HG03521 (cell line): ENCODE measurements at regions not wholly inside any gene's neighbourhood (a gene's known extent, or its start where the extent isn't known, plus 50 kb on each side); places are given as distances from the start of the nearest gene placed in this dataset.
"Not testable (repeated sequence)": the region's sequence is repeated elsewhere in the genome, so short reads cannot be mapped to it uniquely, and the experiment has no call there.

Experiments
- ATAC-seq: cut with Tn5 transposase; IDR thresholded peaks from one replicate; pipeline ENCODE4 v1.9.1; 2021; ENCODE audit warnings: mild to moderate bottlenecking, moderate library complexity; ENCODE audit not compliant: unreplicated experiment

DNA sequence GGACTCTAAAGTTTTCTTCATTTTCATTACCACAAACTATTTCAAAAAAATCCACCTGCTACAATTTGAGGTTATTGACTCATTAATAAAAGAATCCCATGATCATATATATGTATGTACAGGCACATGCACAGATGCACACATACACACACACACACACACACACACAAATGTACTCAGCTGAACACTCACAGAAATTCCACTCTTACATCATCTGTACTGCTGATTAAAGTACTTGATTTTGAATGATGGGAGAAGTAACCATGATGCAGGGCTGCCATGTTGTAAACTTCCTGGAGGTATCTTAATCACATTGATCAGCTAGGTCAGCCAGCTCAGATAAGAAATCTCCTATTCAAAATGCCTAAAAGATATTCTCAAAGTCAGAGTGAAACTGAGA is 1313.2 kb upstream of the NRXN1 start:
- no peak for ATAC-seq

DNA sequence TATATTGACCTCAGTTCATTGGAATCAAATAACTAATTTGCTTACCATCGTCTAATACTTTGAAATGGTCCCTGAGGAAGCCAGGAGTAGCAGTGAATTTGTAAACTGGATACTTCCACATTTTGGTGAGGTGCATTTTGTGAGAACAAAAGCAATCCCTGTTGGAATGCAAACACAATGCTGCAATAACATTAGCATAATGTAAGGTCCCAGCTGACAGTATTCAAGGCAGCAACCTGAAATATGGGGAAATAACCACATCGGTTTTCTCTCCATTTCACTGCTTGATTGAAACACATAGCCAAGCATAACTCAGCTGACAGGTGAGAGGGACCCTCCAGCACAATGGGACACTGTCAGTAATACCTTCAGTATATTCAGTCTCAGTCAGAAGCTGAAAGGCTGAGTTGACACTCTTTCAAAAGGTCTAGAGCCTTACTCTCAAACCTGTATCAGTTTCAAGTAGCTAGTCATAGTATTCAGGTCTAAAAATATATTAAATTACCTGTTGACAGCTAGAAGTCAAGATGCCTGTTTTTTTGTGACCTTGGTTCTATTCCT is 1311.9 kb upstream of the NRXN1 start:
- no peak for ATAC-seq

DNA sequence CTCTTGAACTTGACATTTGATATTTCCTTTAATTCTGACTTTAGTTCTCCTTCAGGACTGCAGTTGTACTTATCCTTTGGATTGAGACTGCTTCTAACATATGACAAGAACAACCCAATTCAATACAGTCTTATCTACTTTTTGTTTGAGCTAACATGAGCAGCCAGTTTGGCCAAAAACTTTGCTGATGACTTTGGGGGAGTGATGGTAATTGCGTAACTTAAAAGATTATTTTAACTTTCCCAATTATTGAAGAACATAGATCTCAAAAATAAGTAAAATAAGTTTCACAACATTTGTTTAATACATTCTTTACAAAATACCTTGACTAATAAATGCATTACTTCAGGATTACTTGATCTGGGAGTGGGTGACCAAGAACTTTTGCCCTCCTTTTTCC is 1311.1 kb upstream of the NRXN1 start:
- no peak for ATAC-seq

DNA sequence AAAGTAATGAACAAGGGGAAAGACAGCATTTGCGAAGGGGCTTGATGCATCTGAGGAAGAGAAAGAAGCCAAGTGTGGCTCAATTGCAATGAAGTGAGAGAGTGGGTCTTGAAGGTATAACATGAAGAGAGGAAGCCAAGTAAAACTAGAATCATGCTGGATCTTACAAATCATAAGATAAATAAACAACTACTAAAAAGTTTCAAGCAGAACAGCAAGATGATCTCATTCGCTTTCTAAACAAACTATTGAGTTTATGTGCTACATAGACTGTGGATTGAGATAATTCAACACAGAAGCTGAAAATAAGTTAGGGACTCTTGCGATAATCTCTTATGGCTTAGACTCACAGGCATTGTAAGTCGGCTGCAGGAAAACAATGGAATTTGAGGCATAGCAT is 1310.5 kb upstream of the NRXN1 start:
- ATAC-seq, result no peak

DNA sequence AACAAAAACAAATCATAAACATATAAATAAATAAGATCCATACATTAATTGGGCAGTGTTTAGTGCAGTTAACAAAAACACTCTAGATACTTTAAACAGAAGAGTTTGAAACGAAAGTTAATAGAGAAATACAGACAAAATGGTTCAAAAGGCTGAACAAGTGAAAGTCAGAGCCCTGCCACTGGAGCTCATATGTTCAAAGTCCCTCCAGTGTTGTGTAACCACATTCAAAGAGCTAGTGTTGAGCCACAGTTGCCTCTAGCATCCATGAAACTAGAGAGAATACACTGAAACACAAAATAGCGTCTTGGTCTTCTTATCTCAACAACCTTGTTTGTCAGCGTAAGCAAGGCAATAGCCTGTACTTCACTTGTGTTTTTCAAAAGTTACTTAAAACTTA is 1309.8 kb upstream of the NRXN1 start:
- no peak for ATAC-seq

DNA sequence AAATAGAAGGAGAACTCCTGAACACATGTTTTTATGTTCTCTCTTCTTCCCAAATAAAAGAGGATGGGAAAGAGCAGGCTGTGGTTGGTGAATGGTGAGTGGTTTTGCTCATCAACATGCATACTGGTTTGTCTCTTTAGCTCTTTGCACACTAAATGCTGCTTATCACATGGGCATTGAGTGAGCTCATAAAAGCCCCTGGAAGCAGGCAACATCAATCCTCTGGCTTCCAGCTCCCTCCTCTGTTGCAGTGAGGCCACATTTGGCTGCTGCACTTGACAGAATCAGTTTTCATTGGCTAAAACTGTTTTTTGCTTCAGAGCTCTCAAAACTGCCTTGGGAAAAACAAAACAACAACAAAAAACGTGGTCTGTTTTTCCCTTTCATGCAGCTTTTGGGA is 1308.2 kb upstream of the NRXN1 start:
- no peak for ATAC-seq

DNA sequence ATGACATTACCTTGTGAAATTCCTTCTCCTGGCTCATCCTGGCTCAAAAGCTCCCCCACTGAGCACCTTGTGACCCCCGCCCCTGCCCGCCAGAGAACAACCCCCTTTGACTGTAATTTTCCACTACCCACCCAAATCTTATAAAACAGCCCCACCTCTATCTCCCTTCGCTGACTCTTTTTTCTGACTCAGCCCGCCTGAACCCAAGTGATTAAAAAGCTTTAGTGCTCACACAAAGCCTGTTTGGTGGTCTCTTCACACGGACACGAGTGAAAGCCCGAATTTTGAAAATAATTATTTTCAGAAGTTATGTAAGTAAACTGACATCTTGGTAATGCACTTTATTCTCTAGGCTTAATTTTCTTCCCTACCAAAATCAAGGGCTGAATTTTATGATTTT is 1305.9 kb upstream of the NRXN1 start:
- not testable (repeated sequence) for ATAC-seq

DNA sequence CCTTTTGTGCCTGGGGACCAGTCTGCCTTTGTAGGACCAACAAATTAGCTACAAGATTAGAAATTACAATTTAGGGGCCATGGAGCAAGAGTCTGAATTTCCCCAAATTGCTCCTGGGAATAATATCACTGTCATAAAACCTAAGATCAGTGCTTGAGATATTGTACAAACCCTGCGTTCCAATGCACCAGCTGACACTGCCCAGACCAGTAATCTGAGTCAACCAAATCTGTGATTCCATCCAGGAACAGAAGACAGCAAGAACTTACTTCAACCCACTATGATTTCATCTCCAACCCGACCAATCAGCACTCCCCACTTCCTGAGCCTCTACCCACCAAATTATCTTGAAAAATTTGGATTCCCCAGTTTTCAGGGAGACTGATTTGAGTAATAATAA is 1305.0 kb upstream of the NRXN1 start:
- no peak for ATAC-seq

DNA sequence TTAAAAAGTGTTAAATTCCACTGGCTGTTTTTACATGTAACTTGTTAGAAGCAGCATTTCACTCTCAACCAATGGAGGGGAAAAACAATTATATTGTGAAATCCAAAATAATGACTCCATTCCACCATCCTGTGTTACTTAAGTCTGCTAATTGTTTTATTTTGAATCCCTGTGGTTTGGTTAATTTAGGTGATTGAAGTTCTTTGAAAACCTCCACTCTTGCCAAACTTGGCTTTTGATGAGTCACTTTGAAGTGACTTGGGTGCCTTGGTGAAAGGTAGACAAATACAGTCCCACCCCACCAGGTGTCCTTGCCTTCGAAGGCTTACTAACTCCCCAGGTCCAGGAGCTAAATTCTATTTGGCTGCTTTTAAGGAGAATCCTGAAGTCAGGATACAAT is 1303.8 kb upstream of the NRXN1 start:
- ATAC-seq, result no peak

DNA sequence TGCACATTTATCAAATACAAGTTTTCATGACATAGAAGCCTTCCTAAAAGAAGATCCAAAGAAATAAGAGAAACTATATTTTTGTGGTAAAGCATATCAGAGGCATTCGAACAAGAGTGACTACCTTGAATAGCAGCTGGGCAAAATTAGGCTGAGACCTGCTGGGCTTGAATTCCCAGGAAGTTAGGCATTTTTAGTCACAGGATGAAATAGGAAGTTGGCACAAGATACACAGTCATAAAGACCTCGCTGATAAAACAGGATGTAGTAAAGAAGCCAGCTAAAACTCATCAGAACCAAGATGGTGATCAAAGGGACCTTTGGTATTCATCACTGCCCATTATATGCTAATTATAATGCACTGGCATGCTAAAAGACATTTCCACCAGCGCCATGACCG is 1302.3 kb upstream of the NRXN1 start:
- ATAC-seq, result no peak

DNA sequence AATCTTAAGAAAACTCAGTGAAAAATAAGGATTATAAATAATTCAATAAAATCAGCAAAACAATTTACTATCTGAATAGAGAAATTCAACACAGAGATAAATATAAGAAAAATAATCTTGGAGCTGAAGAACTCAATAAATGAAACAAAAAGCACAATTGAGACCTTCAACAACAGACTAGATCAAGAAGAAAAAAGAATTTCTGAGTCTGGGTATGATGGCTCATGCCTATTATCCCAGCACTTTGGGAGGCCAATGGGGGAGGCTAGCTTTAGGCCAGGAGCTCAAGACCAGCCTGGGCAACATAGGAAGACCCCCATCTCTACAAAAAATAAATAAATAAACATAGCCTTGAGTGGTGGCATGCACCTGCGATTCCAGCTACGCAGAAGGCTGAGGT is 1295.7 kb upstream of the NRXN1 start:
- no peak for ATAC-seq

DNA sequence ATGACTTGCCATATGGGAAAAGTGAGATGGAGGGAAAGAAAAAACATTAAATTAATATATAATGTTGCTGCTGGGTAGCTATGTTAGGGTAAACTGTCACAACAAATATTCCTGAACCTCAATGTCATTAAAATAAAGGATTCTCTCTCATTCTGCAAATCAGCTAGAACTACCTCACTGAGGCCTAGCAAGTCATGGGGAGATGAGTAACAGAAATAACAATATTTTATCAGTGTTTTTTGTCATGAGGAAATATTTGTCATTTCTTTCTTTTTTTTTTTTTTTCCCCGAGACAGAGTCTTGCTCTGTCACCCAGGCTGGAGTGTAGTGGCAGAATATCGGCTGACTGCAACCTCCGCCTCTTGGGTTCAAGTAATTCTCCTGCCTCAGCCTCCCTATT is 1282.3 kb upstream of the NRXN1 start:
- no peak for ATAC-seq

DNA sequence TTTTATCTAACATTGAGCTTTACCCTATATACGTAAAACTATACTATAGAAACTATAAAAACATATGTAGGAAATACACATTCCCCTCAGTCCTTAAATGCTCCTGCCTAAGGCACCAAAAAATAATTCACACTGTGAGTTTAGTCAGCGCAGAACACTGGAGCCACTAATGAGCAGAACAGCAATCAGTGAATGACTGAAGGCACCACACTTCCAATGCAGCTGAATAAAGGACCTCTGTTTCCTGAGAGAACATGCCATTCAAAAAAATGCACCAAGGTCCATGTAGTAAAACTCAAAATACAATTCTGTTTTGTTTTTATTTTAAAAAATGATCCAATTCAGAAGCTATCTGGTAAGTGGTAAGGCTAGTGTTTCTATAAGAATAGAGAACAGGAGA is 1280.6 kb upstream of the NRXN1 start:
- no peak for ATAC-seq

DNA sequence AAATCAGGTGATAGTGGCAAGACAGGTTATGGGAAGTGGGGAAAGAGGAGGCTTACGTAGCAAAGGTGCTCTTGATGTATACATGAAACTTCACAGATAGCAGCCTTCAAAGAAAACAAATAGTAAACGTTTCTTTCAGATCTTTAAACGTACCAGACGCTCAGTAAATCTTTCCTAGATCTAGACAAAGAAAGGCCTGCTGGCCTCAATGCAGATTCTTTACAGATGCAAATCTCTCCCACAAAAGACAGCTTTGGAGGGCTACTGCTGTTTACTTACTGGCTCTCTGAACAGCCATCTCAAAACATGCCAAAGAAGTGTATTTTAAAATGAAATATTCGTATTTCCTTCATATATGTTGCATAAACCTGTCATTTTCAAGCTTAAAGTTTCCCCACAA is 1279.9 kb upstream of the NRXN1 start:
- ATAC-seq, result no peak

DNA sequence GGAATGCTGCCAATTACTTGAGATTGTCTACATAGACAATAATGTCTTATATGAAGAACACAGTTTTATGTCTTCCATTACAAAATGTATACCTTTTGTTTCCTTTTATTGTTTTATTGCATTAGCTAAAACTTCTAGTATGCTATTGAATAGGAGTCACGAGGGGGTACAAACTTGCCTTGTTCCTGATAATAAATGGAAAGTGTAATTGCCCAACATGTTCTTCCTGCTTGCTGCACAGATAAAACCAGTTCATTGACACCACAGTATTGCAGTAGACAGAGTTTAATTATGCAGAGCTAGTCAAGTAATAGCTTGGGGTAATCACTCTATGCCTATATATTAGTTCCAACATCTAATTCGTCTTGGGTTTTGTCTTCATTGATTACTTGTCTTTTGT is 1276.2 kb upstream of the NRXN1 start:
- no peak for ATAC-seq

DNA sequence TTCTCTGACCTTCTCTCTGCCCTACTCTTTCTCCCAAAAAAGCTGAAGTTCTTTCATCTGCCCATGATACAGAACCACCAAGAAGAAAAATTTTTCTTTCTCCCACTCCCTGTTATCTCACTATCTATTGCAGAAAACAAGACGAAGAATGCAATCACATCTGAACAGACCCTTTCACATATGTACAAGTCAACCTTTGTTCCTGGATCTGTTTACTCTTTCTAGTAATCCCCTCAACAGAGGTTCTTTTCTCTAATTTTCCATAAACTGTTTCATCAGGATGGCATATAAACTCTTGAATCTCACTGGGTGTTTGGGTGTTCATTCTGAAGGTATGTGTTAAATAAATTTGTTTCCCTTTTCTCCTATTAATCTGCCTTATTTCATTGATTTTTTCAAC is 1262.7 kb upstream of the NRXN1 start:
- ATAC-seq, result no peak

DNA sequence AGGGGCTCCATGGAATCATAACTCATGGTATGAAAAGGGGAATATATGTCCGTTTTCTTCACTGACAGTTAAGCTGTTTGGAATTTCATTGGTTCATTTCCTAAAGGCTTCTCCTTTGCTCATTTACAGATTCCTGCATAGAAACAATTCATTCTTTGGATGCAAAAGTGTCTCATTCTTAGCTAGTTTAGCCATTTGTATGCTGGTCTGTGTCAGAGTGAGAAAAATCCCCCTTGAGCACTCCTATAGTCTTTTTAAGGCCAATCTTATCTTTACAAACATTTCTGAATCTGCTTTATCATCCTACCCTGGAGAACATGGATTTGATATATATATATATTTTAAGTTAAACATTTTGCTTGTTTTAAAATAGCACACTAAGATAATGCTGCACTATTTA is 1260.9 kb upstream of the NRXN1 start:
- ATAC-seq, result no peak

DNA sequence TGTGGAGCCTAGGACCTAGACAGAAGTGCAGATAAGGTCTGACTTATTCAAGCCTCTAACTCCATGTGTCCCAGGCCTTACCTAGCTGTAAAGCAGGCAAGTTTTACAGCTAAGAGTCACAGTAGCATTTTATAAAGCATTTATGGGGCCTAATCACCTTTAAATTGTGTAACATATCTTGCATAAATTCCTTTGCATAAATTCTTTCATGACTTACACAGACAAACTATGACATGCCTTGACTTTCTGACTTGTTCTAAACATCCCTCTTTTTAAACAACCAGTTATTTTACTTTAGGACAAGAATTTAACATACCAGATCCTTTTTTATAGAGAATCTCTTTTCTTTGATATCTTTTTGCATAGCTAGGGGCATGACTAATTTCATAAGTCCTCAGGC is 1257.8 kb upstream of the NRXN1 start:
- ATAC-seq, result no peak

DNA sequence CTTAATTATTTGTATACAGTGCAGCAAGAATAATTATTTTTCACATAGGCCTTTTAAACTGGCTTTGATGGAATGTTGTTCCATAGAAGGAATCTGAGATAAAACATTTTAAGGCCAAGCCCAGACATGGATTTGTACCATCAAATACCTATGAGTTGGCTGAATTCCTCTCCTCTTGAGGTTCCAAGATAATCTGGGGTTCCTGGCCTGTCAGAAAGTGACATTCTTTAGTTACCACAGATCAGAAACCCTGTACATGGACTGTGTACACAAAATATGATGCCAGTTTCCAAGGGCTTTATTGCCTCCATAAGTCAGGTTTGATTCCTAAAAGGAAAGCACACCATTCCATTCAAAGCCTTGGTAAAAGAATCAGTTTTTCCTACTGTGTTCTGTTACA is 1256.7 kb upstream of the NRXN1 start:
- no peak for ATAC-seq

DNA sequence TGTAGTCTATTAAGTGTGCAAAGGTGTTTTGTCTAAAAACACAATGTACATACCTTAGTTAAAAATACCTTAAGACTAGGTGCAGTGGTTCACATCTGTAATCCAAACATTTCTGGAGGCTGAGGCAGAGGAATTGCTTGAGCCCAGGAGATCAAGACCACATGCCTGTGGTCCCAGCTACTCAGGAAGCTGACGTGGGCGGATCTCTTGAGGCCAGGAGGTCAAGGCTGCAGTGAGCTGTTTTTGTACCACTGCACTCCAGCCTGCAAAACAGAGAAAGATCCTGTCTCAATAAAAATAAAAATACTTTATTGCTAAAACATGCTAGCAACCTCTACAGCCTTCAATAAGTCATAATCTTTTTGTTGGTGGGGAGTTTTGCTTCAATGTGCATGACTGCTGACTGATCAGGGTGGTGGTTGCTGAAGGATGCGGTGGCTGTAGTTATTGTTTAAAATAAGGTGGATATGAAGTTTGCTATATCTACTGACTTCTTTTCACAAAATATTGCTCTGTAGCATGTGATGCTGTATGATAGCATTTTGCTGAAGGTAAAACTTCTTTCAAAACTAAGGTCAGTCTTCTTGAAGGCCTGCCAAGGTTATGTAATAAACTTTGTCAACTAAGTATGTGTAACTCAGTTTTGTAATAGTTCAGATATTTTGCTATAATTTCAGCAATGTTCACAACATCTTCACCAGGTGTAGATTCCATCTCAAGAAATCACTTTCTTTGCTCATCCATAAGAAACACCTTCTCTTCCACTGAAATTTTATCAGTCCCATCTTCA is 1238.0 kb upstream of the NRXN1 start:
- no peak for ATAC-seq

DNA sequence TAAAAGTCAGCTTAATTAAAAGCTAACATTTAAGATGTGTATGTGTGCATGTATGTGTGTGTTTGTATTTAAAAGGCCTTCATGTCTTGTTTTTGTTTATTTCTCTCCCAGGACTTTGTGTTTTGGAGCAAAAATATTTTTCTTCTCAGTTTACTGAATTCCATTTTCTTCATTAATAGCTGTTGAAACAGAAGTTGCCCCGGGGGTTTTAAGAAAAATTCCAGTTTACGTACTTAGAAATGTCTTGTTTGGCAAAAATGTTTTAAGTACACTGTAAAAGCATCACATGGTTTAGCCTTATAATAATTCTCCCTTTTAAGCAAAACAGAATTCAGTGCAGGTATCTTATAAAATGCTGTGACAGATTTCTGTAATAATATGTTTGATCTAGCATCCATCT is 1233.0 kb upstream of the NRXN1 start:
- ATAC-seq, result no peak

DNA sequence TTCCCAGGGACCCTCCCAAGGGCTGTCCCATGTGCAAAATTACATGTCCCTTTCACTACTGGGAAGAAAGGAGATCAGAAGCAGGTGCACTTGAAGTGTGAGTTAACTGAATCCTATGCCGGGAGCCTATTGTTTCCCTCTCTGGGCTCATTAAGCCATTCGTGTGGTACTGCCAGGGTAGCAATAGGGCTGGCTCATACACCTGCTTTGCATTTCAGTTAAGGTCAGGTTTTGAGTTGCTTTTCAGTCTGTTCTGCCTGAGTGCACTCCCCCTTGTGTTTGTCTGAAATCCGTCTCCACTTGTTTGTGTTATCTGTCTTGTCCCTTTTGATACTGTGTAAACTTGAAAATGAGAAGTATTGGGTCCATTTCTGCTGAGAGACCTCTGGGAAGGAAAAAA is 1232.6 kb upstream of the NRXN1 start:
- ATAC-seq, result no peak

DNA sequence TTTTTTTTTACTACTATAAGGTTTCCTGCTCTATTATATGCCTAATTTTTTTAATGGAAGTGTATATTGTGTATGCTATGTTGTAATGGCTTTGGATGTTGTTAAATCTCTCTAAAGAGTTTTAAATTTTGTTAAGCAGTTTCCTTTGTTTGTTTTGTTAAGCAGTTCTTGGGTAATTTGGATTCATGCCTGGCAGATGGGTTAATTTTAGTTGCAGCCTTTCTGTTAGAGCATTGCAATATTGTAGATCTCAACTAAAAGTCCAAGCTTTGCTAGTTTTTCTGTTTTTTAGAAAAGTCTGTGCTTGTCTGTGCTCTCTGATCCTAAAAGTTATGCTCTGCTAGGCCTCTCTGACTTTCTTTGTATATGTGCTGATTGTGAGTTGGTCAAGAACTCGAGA is 1229.0 kb upstream of the NRXN1 start:
- ATAC-seq, result no peak
